ENCODE measurements at regions not wholly inside any gene's neighbourhood (a gene's known extent, or its start where the extent isn't known, plus 50 kb on each side); places are given as distances from the start of the nearest gene placed in this dataset.

- TF ChIP-seq, protein P1, sequence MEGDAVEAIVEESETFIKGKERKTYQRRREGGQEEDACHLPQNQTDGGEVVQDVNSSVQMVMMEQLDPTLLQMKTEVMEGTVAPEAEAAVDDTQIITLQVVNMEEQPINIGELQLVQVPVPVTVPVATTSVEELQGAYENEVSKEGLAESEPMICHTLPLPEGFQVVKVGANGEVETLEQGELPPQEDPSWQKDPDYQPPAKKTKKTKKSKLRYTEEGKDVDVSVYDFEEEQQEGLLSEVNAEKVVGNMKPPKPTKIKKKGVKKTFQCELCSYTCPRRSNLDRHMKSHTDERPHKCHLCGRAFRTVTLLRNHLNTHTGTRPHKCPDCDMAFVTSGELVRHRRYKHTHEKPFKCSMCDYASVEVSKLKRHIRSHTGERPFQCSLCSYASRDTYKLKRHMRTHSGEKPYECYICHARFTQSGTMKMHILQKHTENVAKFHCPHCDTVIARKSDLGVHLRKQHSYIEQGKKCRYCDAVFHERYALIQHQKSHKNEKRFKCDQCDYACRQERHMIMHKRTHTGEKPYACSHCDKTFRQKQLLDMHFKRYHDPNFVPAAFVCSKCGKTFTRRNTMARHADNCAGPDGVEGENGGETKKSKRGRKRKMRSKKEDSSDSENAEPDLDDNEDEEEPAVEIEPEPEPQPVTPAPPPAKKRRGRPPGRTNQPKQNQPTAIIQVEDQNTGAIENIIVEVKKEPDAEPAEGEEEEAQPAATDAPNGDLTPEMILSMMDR (IDR thresholded peaks at IDR 0.05; ENCODE audit: insufficient read depth, low read depth, low read length): no peak
- Histone ChIP-seq H3K36me3 (ENCODE audit: control insufficient read depth, insufficient read depth, low read length) (no peaks in the 10 kb centered on the region), H3K4me3 (ENCODE audit: low read depth, low read length) (no peak overlapping the region), H3K27me3 (ENCODE audit: control insufficient read depth, insufficient read depth, low read length) (no peaks in the 10 kb centered on the region)
- DNase-seq (ENCODE audit: low read depth): no peak
- CTCF ChIA-PET: no interaction called here
- POLR2A ChIA-PET: no interaction called here
Observed at GRCh38 chr3:103127737-103128136, 692.9 kb downstream of the ZPLD1 start.

DNA sequence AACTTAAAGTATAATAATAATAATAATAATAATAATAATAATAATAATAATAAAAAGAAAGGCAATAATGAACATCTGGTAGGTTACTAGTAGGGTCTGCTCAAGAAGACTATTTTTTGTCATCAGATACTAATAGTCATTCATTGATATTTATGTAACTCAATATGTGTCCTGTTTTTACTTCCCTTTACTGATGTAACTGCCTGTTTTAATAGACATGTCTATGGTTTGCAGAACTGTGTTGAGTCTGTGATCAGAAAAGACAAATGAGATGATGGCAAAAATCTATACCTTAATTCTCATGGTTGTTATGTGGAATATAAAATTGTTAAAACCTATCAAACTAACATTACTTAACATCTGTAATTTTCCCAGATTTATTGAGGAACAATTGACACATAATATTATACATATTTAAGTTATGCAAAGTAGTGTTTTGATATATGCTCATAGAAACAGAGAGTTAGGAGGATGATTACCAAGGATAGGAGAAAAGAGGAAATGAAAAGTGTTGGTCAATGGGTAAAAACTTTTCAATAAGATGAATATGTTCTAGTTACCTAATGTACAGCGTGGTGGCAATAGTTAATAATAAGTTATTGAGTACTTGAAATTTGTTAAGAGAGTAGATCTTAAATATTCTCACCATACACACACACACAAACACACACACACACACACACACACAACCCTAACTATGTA lies 699.4 kb downstream of the ZPLD1 start:
- POLR2A ChIA-PET: no interaction called here
- H3K27me3 ChIP-seq (ENCODE audit: control insufficient read depth, insufficient read depth, low read length): no peaks in the 10 kb centered on the region
- H3K36me3 ChIP-seq (ENCODE audit: control insufficient read depth, insufficient read depth, low read length): no peaks in the 10 kb centered on the region
- CTCF ChIA-PET: no interaction called here
- no peak for DNase-seq (ENCODE audit: low read depth)
- TF ChIP-seq, protein P1 (IDR thresholded peaks at IDR 0.05; ENCODE audit: insufficient read depth, low read depth, low read length): no peak
- H3K4me3 ChIP-seq (ENCODE audit: low read depth, low read length): no peak overlapping the region

- no peaks in the 10 kb centered on the region for H3K36me3 ChIP-seq (ENCODE audit: control insufficient read depth, insufficient read depth, low read length)
- no peak overlapping the region for H3K4me3 ChIP-seq (ENCODE audit: low read depth, low read length)
- POLR2A ChIA-PET: no interaction called here
- TF ChIP-seq, protein P1 (IDR thresholded peaks at IDR 0.05; ENCODE audit: insufficient read depth, low read depth, low read length): no peak
- H3K27me3 ChIP-seq (ENCODE audit: control insufficient read depth, insufficient read depth, low read length): no peaks in the 10 kb centered on the region
- CTCF ChIA-PET: no interaction called here
- DNase-seq (ENCODE audit: low read depth): no peak
Observed at GRCh38 chr3:103136621-103137020, 701.8 kb downstream of the ZPLD1 start.

GRCh38 chr3:103137830-103138229 lies 703.0 kb downstream of the ZPLD1 start:
- no peak for DNase-seq (ENCODE audit: low read depth)
- TF ChIP-seq, protein P1 (IDR thresholded peaks at IDR 0.05; ENCODE audit: insufficient read depth, low read depth, low read length): no peak
- POLR2A ChIA-PET: no interaction called here
- Histone ChIP-seq H3K36me3 (ENCODE audit: control insufficient read depth, insufficient read depth, low read length) (no peaks in the 10 kb centered on the region), H3K27me3 (ENCODE audit: control insufficient read depth, insufficient read depth, low read length) (no peaks in the 10 kb centered on the region), H3K4me3 (ENCODE audit: low read depth, low read length) (no peak overlapping the region)
- CTCF ChIA-PET: interaction anchor here (0.7 kb wide), 1 partner anchor 584 kb away, joined by 3 read pairs; no protein-coding TSS in a partner anchor

DNA sequence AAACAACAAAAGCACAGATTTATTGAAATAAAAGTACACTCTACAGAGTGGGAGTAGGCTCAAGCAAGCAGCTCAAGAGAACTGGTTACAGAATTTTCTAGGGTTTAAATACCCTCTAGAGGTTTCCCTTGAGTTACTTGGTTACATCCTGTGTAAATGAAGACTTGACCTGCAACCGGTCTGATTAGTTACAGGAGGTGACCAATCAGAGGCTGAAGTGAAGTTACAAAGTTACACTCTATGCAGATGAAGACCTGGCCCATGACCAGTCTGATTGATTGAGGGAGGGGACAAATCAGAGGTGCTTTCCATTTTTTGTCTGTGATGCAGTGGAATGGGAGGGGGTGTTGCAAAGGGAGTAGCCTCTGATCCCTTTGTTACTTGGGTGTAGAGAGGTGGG lies 723.4 kb downstream of the ZPLD1 start:
- POLR2A ChIA-PET: no interaction called here
- Histone ChIP-seq H3K27me3 (ENCODE audit: control insufficient read depth, insufficient read depth, low read length) (no peaks in the 10 kb centered on the region), H3K36me3 (ENCODE audit: control insufficient read depth, insufficient read depth, low read length) (no peaks in the 10 kb centered on the region), H3K4me3 (ENCODE audit: low read depth, low read length) (no peak overlapping the region)
- CTCF ChIA-PET: no interaction called here
- TF ChIP-seq, protein P1 (IDR thresholded peaks at IDR 0.05; ENCODE audit: insufficient read depth, low read depth, low read length): no peak
- DNase-seq (ENCODE audit: low read depth): no peak

Data from BJ (cell line).